HG03103 (cell line): ENCODE measurements at regions not wholly inside any gene's neighbourhood (a gene's known extent, or its start where the extent isn't known, plus 50 kb on each side); places are given as distances from the start of the nearest gene placed in this dataset.
A peak's percentile ranks its signal among the peaks of the same experiment; 100 is the strongest.

Source experiments
- ATAC-seq: cut with Tn5 transposase; IDR thresholded peaks from one replicate; pipeline ENCODE4 v1.9.1; 2021; ENCODE audit warnings: low read depth; ENCODE audit not compliant: unreplicated experiment

DNA sequence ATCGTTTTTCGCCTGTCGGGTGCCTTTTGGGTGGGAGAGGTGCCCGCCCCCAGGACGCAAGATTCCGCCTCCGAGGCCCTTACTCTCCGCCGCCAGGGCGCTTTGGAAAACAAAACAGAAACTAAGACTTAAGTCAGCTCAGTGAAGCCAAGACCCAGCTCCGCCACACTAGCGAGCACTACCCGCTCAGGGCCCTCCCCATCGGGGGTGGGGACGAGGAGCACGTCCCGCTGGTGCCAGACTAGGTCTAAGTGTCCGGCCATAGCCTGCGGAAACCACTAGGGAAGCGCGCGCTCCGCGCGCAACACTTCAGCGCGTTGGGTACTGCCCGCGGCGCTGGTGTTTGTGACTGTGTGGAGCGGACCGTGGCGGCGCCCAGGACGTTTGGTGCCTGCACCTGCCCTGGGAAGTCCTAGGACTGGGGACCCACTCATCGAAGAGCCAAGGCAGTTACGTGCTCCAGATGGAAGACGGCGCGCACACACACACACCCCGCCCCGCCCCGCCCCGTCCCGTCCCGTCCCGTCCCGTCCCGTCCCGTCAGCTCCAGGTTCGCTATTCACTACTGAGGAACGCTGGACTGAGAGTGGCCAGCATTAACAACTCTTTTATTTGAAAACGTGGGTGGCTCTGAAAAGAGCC, 57.6 kb upstream of the BOLA1 start:
- ATAC-seq: peak; percentile 29

DNA sequence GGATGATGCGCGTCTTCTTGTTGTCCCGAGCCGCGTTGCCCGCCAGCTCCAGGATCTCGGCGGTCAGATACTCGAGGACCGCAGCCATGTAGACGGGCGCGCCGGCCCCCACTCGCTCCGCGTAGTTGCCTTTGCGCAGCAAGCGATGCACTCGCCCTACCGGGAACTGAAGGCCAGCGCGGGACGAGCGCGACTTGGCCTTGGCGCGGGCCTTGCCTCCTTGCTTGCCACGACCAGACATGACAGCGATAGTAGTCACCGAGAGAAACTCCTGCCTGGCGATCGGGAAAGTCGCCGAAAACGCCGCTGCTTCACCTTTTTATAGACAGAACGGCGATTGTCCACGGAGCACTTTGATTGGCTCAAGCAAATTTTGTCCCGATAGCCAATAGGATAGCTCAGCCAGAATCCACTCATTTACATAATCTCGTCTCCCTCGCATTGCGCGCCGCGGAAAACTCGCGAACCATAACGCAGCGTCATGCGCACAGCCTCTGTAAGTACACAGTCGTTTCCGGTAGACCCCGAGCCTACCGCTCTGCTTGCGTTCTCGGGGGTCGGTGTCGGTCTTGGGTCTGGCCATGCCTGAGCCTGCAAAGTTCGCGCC, 56.8 kb upstream of the BOLA1 start:
- ATAC-seq: peak; percentile 43

DNA sequence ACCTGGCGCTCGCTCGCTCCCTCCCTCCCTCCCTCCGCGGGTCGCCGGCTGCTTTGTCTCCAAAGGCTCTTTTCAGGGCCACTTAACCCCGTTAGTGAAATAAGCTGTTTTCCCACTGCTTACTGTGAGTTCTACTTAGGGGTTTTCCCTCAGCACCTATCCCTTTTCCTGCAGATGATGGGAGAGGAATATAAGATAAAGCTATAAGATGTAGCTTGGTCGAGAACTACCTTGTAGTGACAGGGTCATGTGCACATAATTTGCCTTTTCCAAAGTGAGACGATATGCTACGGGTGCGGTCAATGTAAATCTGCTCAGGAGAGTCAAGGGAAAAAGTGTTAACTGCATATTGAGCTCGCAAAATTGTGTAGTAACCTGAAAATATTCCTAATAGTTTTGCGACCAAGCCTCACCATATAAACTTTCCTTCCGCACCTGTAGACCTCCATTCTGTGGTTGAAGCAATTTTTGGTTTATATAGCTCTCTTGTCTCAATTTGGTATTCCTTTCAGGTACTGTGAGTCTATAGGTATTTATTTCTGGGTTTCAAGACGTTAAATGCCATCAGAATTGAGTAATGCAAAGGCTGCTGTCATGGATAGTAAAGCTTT, 55.8 kb upstream of the BOLA1 start:
- ATAC-seq: no peak

DNA sequence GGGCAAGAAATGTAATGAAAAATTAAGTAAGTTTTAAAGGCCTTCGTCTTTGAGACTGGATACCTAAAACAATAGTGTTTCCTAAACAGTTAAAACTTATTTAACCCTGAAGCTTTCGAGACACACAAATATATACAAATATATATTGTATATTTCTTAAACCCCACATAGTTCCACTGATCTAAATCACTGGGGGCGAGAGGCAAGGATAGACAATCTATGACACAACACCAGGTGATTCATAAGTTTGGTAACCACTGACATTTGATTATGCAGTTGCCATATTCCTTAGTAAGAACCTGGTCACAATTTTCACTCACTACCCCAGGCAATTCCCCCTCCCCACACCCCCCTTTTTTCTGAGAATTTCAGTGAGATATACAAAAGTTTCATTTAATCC, 55.3 kb upstream of the BOLA1 start:
- no peak for ATAC-seq

DNA sequence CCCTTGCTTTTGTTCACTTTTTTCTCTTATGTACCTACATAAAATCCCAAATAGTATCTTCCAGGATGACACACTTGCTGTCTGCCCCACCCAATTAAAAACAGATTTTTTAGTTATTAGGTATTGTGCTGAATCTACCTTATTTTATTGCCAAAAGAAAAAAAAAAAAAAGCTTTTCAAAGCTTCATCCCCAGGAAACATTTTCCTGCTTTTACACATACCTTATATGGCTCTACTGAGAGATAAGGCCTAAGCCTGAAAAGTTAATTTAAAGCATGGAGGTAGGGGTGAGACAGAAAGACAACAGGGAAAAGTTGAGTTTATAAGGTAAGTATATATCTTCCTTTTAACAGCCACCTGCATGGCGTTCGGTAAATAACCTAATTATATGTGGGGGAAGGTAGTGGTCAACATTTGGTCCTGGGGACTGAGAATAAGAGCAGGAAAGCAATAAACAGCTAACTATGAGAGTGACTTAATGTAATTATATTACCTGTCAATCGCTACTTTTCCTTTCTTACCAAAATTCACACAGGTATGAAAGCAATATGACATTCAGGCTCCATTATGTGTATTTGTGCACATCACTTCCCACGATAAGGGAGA, 54.6 kb upstream of the BOLA1 start:
- ATAC-seq: no peak

DNA sequence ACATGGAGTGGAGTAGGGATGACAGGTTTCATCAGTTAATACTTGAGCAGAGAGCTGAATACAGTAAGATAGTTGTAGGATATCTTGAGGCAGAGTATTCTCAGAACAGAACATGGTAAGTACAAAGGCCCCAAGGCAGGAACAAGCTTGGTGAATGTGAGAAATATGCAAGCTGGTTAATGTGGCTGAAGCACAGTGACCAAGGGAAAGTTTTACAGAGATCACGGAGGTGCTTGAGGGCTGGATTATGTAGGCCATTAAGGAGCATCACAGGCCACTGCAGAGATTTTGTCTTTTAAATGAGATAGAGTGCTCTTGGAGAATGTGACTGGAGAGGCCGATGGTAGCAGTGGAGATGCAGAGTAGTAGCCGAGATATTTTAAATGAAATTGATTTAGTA, 54.0 kb upstream of the BOLA1 start:
- no peak for ATAC-seq

- no peak for ATAC-seq
These were observed 53.3 kb upstream of the BOLA1 start for GRCh38 chr1:149846042-149846441.

- no peak for ATAC-seq
These were observed 52.5 kb upstream of the BOLA1 start for GRCh38 chr1:149846593-149847466.

DNA sequence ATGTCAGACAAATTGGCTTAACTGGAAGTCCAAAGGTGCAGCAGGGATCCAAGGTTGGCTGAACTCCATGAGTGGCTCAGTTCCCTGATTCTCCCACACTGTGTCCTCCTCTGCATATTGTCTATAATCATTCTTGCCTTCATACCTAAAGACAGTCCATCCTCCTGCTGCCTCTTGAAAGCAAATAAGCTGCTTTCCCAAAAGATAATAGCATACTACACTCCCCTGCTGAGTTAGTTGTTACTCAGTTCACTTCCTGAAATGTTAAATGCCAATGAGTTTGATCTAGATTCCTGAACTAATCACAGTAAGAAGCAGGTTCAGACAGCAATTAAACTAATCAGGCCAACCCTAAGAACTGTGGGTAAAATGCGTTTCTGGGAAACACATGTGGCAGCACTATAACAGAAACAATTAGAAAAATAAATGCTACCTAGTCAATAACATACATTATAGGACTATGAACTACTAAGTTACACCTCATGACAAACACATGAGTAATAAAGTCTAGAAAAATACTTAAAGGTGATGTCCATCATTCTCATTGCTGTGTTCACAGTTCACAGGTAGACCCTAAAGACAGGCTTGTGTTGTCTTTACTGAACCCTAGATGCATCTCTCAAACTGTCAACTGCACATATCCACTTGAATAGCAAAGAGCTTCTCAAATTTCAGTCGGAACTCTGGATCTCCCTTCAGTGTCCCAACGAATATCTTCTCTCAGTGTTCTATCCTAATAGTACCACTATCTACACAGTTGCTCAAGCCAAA, 50.8 kb upstream of the BOLA1 start:
- ATAC-seq: no peak

DNA sequence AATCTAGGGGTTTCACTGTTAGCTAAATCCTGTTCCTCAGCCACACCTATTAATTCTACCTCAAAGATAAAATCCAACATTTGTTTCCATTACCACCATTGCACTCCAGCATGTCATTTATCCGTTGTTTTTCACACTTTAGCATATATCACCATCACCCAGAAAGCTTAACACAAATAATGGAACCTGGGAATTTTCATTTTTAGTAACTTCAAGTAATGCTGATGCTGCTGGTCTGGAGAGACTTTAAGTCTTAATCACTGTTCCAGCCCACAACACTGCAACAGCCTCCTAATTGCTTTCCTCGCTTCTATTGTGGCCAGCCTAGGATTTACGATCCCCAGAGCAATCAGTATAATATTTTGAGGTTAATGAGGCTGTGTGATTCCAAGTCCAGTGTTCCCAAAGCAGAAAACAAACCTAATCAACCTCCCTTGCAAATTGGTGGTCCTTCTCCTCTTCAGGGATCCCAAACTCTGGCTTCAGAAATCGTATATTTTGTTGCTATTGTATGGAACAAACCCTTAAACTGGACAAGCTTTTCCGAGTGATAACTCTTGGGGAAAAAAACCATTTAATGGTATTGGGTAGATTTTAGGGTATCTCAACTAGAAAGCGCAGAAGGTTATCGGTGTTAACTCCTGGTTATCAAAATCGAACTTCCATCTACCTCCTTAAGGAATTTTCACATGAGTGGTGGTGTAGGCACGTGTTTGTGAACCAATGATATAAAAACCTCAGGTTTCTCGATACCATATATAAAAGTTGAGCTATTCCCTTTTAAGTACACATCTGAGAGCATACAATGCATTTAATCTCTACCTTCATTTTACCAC, 50.0 kb upstream of the BOLA1 start:
- no peak for ATAC-seq
